ENCODE measurements at regions not wholly inside any gene's neighbourhood (a gene's known extent, or its start where the extent isn't known, plus 50 kb on each side); places are given as distances from the start of the nearest gene placed in this dataset.

DNA sequence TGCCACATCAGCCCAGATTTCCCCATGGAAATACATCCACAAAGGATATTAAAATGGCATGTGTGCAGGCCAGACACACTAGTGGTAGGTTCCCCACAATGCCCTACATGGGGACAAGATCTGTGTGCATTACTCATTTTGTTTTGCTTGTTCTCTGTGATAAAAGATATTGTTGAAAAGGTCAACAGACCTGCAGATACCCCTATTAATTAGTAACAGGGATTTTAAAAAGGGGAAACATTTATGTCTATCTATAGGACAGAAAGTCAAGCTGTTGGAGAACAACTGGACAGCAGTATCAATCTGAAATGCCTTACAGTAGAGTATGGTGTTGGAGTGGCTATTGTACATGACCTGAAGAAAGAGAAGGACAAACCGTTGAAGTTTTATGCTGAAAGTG lies 596.0 kb upstream of the GRM7 start:
- H3K9me2 ChIP-seq (ENCODE audit: insufficient read depth, low read length) = no peaks in the 10 kb centered on the region
- no peaks in the 10 kb centered on the region for H3K79me2 ChIP-seq (replicated peaks; ENCODE audit: insufficient read depth, low read length)
- H4K20me1 ChIP-seq (ENCODE audit: insufficient read depth) = no peaks in the 10 kb centered on the region
- no peak overlapping the region for H2AFZ ChIP-seq (ENCODE audit: low read depth, low read length)
- no peak overlapping the region for H3K27ac ChIP-seq (ENCODE audit: low read length)
- H3K9ac ChIP-seq (ENCODE audit: low read length) = no peak overlapping the region
- no peaks in the 10 kb centered on the region for H3K27me3 ChIP-seq (ENCODE audit: insufficient read depth, low read depth, low read length)
- H3K4me3 ChIP-seq (ENCODE audit: low read length) = no peak overlapping the region
- H3K9me3 ChIP-seq (ENCODE audit: low read length) = no peaks in the 10 kb centered on the region
- H3F3A ChIP-seq (ENCODE audit: insufficient read depth, low read length, poor library complexity, severe bottlenecking) = no peaks in the 10 kb centered on the region
- H3K36me3 ChIP-seq (ENCODE audit: insufficient read depth, low read length) = no peaks in the 10 kb centered on the region
- no peak for TF ChIP-seq MXI1 (conservative IDR thresholded peaks at IDR 0.05; ENCODE audit: poor library complexity, severe bottlenecking)
- TF ChIP-seq POLR2AphosphoS5 (IDR thresholded peaks at IDR 0.05) = no peak
- TF ChIP-seq SMC3 (conservative IDR thresholded peaks at IDR 0.05; ENCODE audit: poor library complexity) = no peak
- no peak for TF ChIP-seq TAF1 (IDR thresholded peaks at IDR 0.05; ENCODE audit: low read depth)
- no peak for TF ChIP-seq EZH2 (IDR thresholded peaks at IDR 0.05; ENCODE audit: borderline replicate concordance, insufficient read depth, low read length, poor library complexity, severe bottlenecking)
- TF ChIP-seq EP300 (conservative IDR thresholded peaks at IDR 0.05; ENCODE audit: poor library complexity, severe bottlenecking) = no peak
- no peak overlapping the region for H3K4me2 ChIP-seq (ENCODE audit: low read length)

DNA sequence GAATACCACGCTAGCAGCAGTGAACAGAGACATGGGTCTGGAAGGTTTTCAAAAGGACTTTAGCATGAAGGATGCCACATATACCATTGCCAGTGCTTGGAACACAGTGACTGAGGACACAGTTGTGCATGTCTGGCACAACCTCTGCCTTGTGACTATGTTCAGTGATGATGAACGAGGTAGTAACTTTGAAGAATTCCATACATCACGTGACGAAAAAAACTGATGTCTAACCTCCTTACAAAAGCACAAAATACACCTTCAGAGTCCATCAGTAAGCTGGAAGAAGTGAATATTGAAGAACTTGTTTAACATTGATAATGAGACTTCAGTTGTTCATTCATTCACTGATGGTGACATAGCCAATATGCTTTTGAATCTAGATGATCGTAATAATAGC lies 594.8 kb upstream of the GRM7 start:
- Histone ChIP-seq H3K79me2 (replicated peaks; ENCODE audit: insufficient read depth, low read length) (no peaks in the 10 kb centered on the region), H3K9me2 (ENCODE audit: insufficient read depth, low read length) (no peaks in the 10 kb centered on the region), H2AFZ (ENCODE audit: low read depth, low read length) (no peak overlapping the region), H3F3A (ENCODE audit: insufficient read depth, low read length, poor library complexity, severe bottlenecking) (no peaks in the 10 kb centered on the region), H3K9ac (ENCODE audit: low read length) (no peak overlapping the region), H3K27me3 (ENCODE audit: insufficient read depth, low read depth, low read length) (no peaks in the 10 kb centered on the region), H3K9me3 (ENCODE audit: low read length) (no peaks in the 10 kb centered on the region), H3K36me3 (ENCODE audit: insufficient read depth, low read length) (no peaks in the 10 kb centered on the region), H4K20me1 (ENCODE audit: insufficient read depth) (no peaks in the 10 kb centered on the region), H3K4me3 (ENCODE audit: low read length) (no peak overlapping the region), H3K4me2 (ENCODE audit: low read length) (no peak overlapping the region), H3K27ac (ENCODE audit: low read length) (no peak overlapping the region)
- TF ChIP-seq, protein P1, sequence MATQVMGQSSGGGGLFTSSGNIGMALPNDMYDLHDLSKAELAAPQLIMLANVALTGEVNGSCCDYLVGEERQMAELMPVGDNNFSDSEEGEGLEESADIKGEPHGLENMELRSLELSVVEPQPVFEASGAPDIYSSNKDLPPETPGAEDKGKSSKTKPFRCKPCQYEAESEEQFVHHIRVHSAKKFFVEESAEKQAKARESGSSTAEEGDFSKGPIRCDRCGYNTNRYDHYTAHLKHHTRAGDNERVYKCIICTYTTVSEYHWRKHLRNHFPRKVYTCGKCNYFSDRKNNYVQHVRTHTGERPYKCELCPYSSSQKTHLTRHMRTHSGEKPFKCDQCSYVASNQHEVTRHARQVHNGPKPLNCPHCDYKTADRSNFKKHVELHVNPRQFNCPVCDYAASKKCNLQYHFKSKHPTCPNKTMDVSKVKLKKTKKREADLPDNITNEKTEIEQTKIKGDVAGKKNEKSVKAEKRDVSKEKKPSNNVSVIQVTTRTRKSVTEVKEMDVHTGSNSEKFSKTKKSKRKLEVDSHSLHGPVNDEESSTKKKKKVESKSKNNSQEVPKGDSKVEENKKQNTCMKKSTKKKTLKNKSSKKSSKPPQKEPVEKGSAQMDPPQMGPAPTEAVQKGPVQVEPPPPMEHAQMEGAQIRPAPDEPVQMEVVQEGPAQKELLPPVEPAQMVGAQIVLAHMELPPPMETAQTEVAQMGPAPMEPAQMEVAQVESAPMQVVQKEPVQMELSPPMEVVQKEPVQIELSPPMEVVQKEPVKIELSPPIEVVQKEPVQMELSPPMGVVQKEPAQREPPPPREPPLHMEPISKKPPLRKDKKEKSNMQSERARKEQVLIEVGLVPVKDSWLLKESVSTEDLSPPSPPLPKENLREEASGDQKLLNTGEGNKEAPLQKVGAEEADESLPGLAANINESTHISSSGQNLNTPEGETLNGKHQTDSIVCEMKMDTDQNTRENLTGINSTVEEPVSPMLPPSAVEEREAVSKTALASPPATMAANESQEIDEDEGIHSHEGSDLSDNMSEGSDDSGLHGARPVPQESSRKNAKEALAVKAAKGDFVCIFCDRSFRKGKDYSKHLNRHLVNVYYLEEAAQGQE (IDR thresholded peaks at IDR 0.05; ENCODE audit: borderline replicate concordance) = no peak
- TF ChIP-seq MXI1 (conservative IDR thresholded peaks at IDR 0.05; ENCODE audit: poor library complexity, severe bottlenecking) (no peak), TAF1 (IDR thresholded peaks at IDR 0.05; ENCODE audit: low read depth) (no peak), POLR2AphosphoS5 (IDR thresholded peaks at IDR 0.05) (no peak), SMC3 (conservative IDR thresholded peaks at IDR 0.05; ENCODE audit: poor library complexity) (no peak)
- TF ChIP-seq, protein P2, sequence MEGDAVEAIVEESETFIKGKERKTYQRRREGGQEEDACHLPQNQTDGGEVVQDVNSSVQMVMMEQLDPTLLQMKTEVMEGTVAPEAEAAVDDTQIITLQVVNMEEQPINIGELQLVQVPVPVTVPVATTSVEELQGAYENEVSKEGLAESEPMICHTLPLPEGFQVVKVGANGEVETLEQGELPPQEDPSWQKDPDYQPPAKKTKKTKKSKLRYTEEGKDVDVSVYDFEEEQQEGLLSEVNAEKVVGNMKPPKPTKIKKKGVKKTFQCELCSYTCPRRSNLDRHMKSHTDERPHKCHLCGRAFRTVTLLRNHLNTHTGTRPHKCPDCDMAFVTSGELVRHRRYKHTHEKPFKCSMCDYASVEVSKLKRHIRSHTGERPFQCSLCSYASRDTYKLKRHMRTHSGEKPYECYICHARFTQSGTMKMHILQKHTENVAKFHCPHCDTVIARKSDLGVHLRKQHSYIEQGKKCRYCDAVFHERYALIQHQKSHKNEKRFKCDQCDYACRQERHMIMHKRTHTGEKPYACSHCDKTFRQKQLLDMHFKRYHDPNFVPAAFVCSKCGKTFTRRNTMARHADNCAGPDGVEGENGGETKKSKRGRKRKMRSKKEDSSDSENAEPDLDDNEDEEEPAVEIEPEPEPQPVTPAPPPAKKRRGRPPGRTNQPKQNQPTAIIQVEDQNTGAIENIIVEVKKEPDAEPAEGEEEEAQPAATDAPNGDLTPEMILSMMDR (IDR thresholded peaks at IDR 0.05; ENCODE audit: poor library complexity, severe bottlenecking) = no peak

DNA sequence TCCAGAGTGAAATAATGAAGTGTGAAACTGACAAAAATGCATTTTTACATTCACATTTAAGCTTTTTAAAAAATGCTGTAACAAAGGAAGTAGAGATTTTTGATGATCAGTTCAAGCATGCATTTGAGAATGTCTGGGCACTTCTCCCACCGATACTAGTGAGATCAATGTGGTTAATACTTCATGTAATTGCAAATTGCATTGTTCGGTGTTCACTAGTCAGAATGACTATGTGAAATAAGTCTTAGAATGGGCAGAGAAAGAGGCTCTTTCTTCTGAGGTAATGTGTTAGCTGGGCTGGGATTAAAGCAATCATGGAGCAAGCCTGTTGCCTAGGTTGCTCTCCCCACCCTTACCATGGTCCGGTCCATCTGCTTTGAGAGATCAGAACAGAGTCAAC lies 587.0 kb upstream of the GRM7 start:
- TF ChIP-seq EZH2 (IDR thresholded peaks at IDR 0.05; ENCODE audit: borderline replicate concordance, insufficient read depth, low read length, poor library complexity, severe bottlenecking) (no peak), MXI1 (conservative IDR thresholded peaks at IDR 0.05; ENCODE audit: poor library complexity, severe bottlenecking) (no peak), TAF1 (IDR thresholded peaks at IDR 0.05; ENCODE audit: low read depth) (no peak), EP300 (conservative IDR thresholded peaks at IDR 0.05; ENCODE audit: poor library complexity, severe bottlenecking) (no peak), SMC3 (conservative IDR thresholded peaks at IDR 0.05; ENCODE audit: poor library complexity) (no peak), RAD21 (conservative IDR thresholded peaks at IDR 0.05) (no peak), POLR2AphosphoS5 (IDR thresholded peaks at IDR 0.05) (no peak)
- TF ChIP-seq, protein P1 (IDR thresholded peaks at IDR 0.05; ENCODE audit: borderline replicate concordance) = no peak
- TF ChIP-seq, protein P2 (IDR thresholded peaks at IDR 0.05; ENCODE audit: poor library complexity, severe bottlenecking) = no peak
- H3K4me2 ChIP-seq (ENCODE audit: low read length) = no peak overlapping the region
- H2AFZ ChIP-seq (ENCODE audit: low read depth, low read length) = no peak overlapping the region

More for the DNA sequence above, 587.0 kb upstream of the GRM7 start:
- Histone ChIP-seq H3K27ac (ENCODE audit: low read length) (no peak overlapping the region), H3K27me3 (ENCODE audit: insufficient read depth, low read depth, low read length) (no peaks in the 10 kb centered on the region), H3K79me2 (replicated peaks; ENCODE audit: insufficient read depth, low read length) (no peaks in the 10 kb centered on the region), H3K9me2 (ENCODE audit: insufficient read depth, low read length) (no peaks in the 10 kb centered on the region), H3K9me3 (ENCODE audit: low read length) (no peaks in the 10 kb centered on the region), H3K4me3 (ENCODE audit: low read length) (no peak overlapping the region), H4K20me1 (ENCODE audit: insufficient read depth) (no peaks in the 10 kb centered on the region), H3F3A (ENCODE audit: insufficient read depth, low read length, poor library complexity, severe bottlenecking) (no peaks in the 10 kb centered on the region), H3K9ac (ENCODE audit: low read length) (no peak overlapping the region), H3K36me3 (ENCODE audit: insufficient read depth, low read length) (no peaks in the 10 kb centered on the region)
